OCI-LY7 (cell line): ENCODE measurements at regions not wholly inside any gene's neighbourhood (a gene's known extent, or its start where the extent isn't known, plus 50 kb on each side); places are given as distances from the start of the nearest gene placed in this dataset.
A peak's percentile ranks its signal among the peaks of the same experiment; 100 is the strongest.
"Not testable (repeated sequence)": the region's sequence is repeated elsewhere in the genome, so short reads cannot be mapped to it uniquely, and the experiment has no call there.

Experiments
- BruUV-seq: library from RNA; stranded (reverse); fragments of 400-500 nt; replicated peaks from 2 replicates; lab custom pipeline; 2021; lab: Mats Ljungman, UMichigan
- CTCF ChIA-PET: fragments of 300-600 bp; sonication (Branson Sonifier 250); formaldehyde crosslinking; loops from one replicate; lab custom pipeline; 2022; ENCODE audit warnings: antibody characterized with exemption; ENCODE audit not compliant: unreplicated experiment; lab: Charles Lee
- POLR2A ChIA-PET: fragments of 300-600 bp; sonication (Branson Sonifier 250); formaldehyde crosslinking; loops from one replicate; lab custom pipeline; 2022; ENCODE audit warnings: antibody characterized with exemption; lab: Charles Lee
- DNase-seq: peaks from one replicate; pipeline ENCODE4 v3.0.0-alpha.2; 2015; ENCODE audit warnings: low spot score
- H2AFZ ChIP-seq: fragments of 200-600 bp; sonication (generic), shearing (Covaris generic); 2 replicates; pipeline ENCODE4 v1.6.1; 2014; ENCODE audit warnings: mild to moderate bottlenecking, antibody characterized with exemption, low read length, moderate library complexity
- H3K27ac ChIP-seq: fragments of 200-600 bp; sonication (generic); 2 replicates; pipeline ENCODE4 v1.5.1; 2014; ENCODE audit warnings: mixed run types, low read depth, mild to moderate bottlenecking, moderate library complexity, low read length, inconsistent platforms; ENCODE audit not compliant: poor library complexity, severe bottlenecking
- H3K36me3 ChIP-seq: fragments of 200-600 bp; sonication (generic); 2 replicates; pipeline ENCODE4 v1.6.1; 2014; ENCODE audit warnings: mild to moderate bottlenecking, antibody characterized with exemption, low read length, moderate library complexity, mixed read lengths; ENCODE audit not compliant: insufficient read depth
- H3K4me1 ChIP-seq: fragments of 200-600 bp; sonication (generic); 2 replicates; pipeline ENCODE4 v1.5.1; 2014; ENCODE audit warnings: mild to moderate bottlenecking, low read length; ENCODE audit not compliant: insufficient read depth, poor library complexity, severe bottlenecking
- H3K4me2 ChIP-seq: fragments of 200-600 bp; sonication (generic); 2 replicates; pipeline ENCODE4 v1.6.1; 2014; ENCODE audit warnings: mild to moderate bottlenecking, low read length
- H3K4me3 ChIP-seq: fragments of 200-600 bp; sonication (generic); 2 replicates; pipeline ENCODE4 v1.5.1; 2014; ENCODE audit warnings: mild to moderate bottlenecking, low read depth, low read length; ENCODE audit not compliant: poor library complexity, severe bottlenecking
- H3K79me2 ChIP-seq: fragments of 200-600 bp; sonication (generic); 2 replicates; pipeline ENCODE4 v1.6.1; 2016; ENCODE audit warnings: low read depth, mild to moderate bottlenecking, low read length, moderate library complexity, mixed read lengths; ENCODE audit not compliant: insufficient read depth
- H3K9me2 ChIP-seq: fragments of 200-600 bp; sonication (generic); 2 replicates; pipeline ENCODE4 v1.6.1; 2016; ENCODE audit warnings: mild to moderate bottlenecking, low read length, mixed read lengths; ENCODE audit not compliant: insufficient read depth
- H3K9me3 ChIP-seq: fragments of 200-600 bp; sonication (generic); 2 replicates; pipeline ENCODE4 v1.6.1; 2014; ENCODE audit warnings: mild to moderate bottlenecking, mixed run types, low read length, mixed read lengths
- H4K20me1 ChIP-seq: fragments of 200-600 bp; sonication (generic); 2 replicates; pipeline ENCODE4 v1.6.1; 2014; ENCODE audit warnings: mild to moderate bottlenecking, antibody characterized with exemption, low read length, moderate library complexity, mixed read lengths; ENCODE audit not compliant: insufficient read depth
- EZH2phosphoT487 ChIP-seq: fragments of 200-600 bp; sonication (generic); IDR thresholded peaks from 2 replicates; pipeline ENCODE4 v1.6.1; 2018; ENCODE audit warnings: low read depth, borderline replicate concordance, mild to moderate bottlenecking, mixed run types, antibody characterized with exemption, low read length, moderate library complexity, mixed read lengths
- intact Hi-C: fragments of 100-400 bp; cut with micrococcal nuclease; formaldehyde crosslinking; loops from one replicate; pipeline ENCODE4 v1.10.0; 2022; ENCODE audit not compliant: unreplicated experiment
- TF ChIP-seq, protein P1 (sequence below): fragments of 200-600 bp; sonication (generic); conservative IDR thresholded peaks from 2 replicates; pipeline ENCODE4 v1.5.1; 2014; ENCODE audit warnings: mild to moderate bottlenecking, antibody characterized with exemption, low read length, moderate library complexity, mixed read lengths

DNA sequence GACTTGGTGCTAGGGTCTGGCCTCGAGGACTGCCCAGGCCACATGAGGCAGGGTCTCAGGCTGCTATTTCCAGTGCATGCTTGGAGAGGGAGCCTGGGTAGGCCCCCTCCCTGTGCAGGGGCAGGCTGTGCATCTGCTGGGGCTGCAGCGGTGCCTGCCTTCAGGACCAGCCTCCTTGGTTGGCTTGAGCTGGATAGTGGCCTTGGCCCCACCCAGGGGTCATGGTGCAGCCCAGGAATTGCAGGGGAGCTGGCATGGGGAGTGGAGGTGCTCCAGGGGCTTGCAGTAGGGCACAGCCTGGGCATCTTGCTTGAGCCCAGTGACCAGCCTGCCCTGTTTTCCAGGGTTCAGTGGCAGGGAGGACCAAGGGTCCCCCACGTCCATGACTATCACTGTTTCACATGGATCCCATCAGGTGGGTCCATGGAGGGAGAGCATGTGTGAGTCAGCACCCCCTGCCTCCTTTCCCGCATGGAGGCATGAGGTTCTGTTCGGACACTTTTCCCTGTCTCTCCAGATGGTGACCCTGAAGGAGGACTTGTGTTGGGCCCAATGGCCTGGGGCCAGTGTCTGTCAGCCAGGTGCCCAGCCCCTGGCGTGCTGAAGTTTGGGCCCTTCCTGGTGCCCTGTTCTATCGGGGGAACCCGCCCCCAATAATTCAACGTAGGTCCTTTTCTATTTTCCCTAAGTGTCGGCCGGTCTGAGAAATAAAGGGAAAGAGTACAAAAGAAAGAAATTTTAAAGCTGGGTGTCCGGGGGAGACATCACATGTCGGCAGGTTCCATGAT, 218.6 kb downstream of the SNRPN start:
- Histone ChIP-seq H2AFZ (no peak overlapping the region), H3K79me2 (no peaks in the 10 kb centered on the region), H3K4me1 (no peaks in the 10 kb centered on the region), H3K4me2 (no peak overlapping the region), H3K4me3 (no peak overlapping the region), H3K9me3 (no peaks in the 10 kb centered on the region), H3K27ac (no peak overlapping the region), H3K9me2 (no peaks in the 10 kb centered on the region), H4K20me1 (no peaks in the 10 kb centered on the region), H3K36me3 (no peaks in the 10 kb centered on the region)
- POLR2A ChIA-PET: no interaction called here
- CTCF ChIA-PET: no interaction called here
- intact Hi-C loops: no loop called here
- no peak for DNase-seq
- no TSS peak for BruUV-seq
- TF ChIP-seq EZH2phosphoT487: no peak
- TF ChIP-seq, protein P1, sequence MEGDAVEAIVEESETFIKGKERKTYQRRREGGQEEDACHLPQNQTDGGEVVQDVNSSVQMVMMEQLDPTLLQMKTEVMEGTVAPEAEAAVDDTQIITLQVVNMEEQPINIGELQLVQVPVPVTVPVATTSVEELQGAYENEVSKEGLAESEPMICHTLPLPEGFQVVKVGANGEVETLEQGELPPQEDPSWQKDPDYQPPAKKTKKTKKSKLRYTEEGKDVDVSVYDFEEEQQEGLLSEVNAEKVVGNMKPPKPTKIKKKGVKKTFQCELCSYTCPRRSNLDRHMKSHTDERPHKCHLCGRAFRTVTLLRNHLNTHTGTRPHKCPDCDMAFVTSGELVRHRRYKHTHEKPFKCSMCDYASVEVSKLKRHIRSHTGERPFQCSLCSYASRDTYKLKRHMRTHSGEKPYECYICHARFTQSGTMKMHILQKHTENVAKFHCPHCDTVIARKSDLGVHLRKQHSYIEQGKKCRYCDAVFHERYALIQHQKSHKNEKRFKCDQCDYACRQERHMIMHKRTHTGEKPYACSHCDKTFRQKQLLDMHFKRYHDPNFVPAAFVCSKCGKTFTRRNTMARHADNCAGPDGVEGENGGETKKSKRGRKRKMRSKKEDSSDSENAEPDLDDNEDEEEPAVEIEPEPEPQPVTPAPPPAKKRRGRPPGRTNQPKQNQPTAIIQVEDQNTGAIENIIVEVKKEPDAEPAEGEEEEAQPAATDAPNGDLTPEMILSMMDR: no peak

DNA sequence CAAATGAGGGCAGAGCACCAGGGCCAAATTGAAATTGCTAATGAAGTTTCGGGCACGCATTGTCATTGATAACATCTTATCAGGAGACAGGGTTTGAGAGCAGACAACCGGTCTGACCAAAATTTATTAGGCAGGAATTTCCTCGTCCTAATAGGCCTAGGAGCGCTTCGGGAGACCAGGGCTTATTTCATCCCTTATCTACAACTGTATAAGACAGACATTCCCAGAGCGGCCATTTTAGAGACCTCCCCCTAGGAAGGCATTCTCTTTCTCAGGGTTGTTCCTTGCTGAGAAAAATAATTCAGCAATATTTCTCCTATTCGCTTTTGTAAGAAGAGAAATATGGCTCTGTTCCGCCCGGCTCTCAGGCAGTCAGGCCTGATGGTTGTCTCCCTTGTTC, 219.4 kb downstream of the SNRPN start:
- DNase-seq: peak; percentile 11
- H3K9me3 ChIP-seq, H3K79me2 ChIP-seq, H3K4me3 ChIP-seq, H3K36me3 ChIP-seq, intact Hi-C loops, H2AFZ ChIP-seq, H3K4me2 ChIP-seq, BruUV-seq, H3K4me1 ChIP-seq, H3K27ac ChIP-seq, POLR2A ChIA-PET, CTCF ChIA-PET, H3K9me2 ChIP-seq, H4K20me1 ChIP-seq: not testable (repeated sequence)

DNA sequence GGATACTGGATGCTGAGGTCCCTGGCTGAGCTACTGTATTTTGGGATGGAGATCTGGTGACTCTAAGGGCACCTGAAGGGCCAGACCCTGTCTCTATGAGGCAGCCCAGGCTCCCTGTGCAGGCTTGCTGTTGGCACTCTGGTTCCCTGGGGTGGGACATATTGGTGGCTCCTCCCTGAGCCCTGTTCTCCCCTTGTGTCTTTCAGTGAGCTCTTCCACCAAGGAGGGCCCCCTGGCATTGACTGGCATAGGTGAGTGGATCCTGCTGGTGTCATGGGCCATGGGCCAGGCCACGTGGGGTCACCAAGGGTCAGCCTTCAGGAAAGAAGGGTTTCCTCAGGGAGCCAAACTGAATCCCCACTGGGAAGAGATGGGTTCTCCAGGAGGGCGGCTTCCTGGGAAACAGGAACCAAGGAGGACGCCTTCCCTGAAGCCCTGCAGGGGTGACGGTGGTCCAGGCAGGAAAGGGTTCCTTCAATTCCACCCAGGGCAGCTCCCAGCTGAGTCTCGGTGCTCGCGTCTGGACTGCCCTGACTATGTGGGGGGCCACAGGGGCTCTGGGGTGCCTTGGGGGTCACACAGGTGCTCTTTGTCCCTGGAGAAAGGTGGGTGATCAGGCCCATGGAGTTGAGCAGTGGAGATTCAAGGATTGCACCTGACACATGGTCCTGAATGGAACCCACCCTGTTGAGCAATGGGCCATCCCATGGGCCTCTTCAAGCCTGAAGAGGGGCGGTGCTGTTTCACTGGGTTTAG, 220.4 kb downstream of the SNRPN start:
- H4K20me1 ChIP-seq: no peaks in the 10 kb centered on the region
- no peaks in the 10 kb centered on the region for H3K36me3 ChIP-seq
- intact Hi-C loops: no loop called here
- no peaks in the 10 kb centered on the region for H3K9me2 ChIP-seq
- BruUV-seq: no TSS peak
- no peak overlapping the region for H3K27ac ChIP-seq
- H3K79me2 ChIP-seq: no peaks in the 10 kb centered on the region
- H3K4me3 ChIP-seq: no peak overlapping the region
- no peaks in the 10 kb centered on the region for H3K9me3 ChIP-seq
- H3K4me1 ChIP-seq: no peaks in the 10 kb centered on the region
- TF ChIP-seq, protein P1: no peak
- TF ChIP-seq EZH2phosphoT487: no peak
- H2AFZ ChIP-seq: no peak overlapping the region
- POLR2A ChIA-PET: no interaction called here
- CTCF ChIA-PET: no interaction called here
- H3K4me2 ChIP-seq: no peak overlapping the region
- DNase-seq: no peak
